Transverse colon (tissue), 4 donors: ENCODE measurements at regions not wholly inside any gene's neighbourhood (a gene's known extent, or its start where the extent isn't known, plus 50 kb on each side); places are given as distances from the start of the nearest gene placed in this dataset.

Experiments used
- DNase-seq: peaks from one replicate; pipeline ENCODE4 v3.0.0-alpha.2; 2019
- H3K27ac ChIP-seq, 4 donors: fragments of 200-600 bp; sonication (generic); 2 replicates each; pipeline ENCODE4 v1.5.1; 2016 to 2018; ENCODE audit warnings: inconsistent platforms in 4 of 4
- H3K27me3 ChIP-seq: fragments of 200-600 bp; sonication (generic); 2 replicates; pipeline ENCODE4 v1.5.1; 2017; ENCODE audit warnings: inconsistent platforms
- H3K36me3 ChIP-seq, 4 donors: fragments of 200-600 bp; sonication (generic); 2 replicates each; pipeline ENCODE4 v1.5.1; 2017 to 2019; ENCODE audit warnings: inconsistent platforms in 4 of 4
- H3K4me1 ChIP-seq, 4 donors: fragments of 200-600 bp; sonication (generic); 2 replicates each; pipeline ENCODE4 v1.5.1; 2017 to 2020; ENCODE audit warnings: inconsistent platforms in 4 of 4
- H3K4me3 ChIP-seq, 4 donors: fragments of 200-600 bp; sonication (generic); 1 replicate in 1 of 4; 2 replicates in 3 of 4; pipeline versions ENCODE4 v1.5.1 to v1.6.1; 2017 to 2019; ENCODE audit warnings: inconsistent platforms in 4 of 4
- H3K9me3 ChIP-seq, 2 donors: fragments of 200-600 bp; sonication (generic); 2 replicates each; pipeline ENCODE4 v1.5.1; 2017 to 2019; ENCODE audit warnings: inconsistent platforms in 2 of 2
- CTCF ChIP-seq, 5 experiments: fragments of 200-600 bp in 3 of 5; fragments of 450-650 bp in 2 of 5; sonication (generic) in 3 of 5; IDR thresholded peaks; 1 replicate in 2 of 5; 2 replicates in 3 of 5; pipeline ENCODE4 v1.5.1; 2016 to 2017; ENCODE audit warnings: antibody characterized with exemption in 5 of 5, inconsistent platforms in 3 of 5, mild to moderate bottlenecking in 2 of 5, moderate library complexity in 1 of 5
- EP300 ChIP-seq: sonication (generic); formaldehyde crosslinking; IDR thresholded peaks from one replicate; pipeline ENCODE4 v1.6.1; 2017; ENCODE audit warnings: antibody characterized with exemption, low read depth
- POLR2A ChIP-seq: fragments of 450-650 bp; IDR thresholded peaks from one replicate; pipeline ENCODE4 v1.6.1; 2016; ENCODE audit warnings: antibody characterized with exemption, mild to moderate bottlenecking, moderate library complexity
- POLR2AphosphoS5 ChIP-seq, 3 donors: sonication (generic); formaldehyde crosslinking; IDR thresholded peaks; one replicate each; pipeline ENCODE4 v1.6.1; 2016; ENCODE audit warnings: antibody characterized with exemption in 3 of 3
- WGBS, 2 donors: methylation state at CpG; one replicate each; pipeline ENCODE4 v1.1.5; 2018; ENCODE audit warnings: low coverage in 1 of 2; 5-methylcytosine and 5-hydroxymethylcytosine counted together
- in situ Hi-C, 4 donors: fragments of 200-750 bp; cut with MboI; loops; one replicate each; pipeline versions ENCODE4 v1.15.0 to v1.15.1; 2017; ENCODE audit warnings: low sequenced_read_pairs in 3 of 4, low pct_ligation_motif_present in 1 of 4, low pct_unique_long_range_greater_than_20kb in 1 of 4
- intact Hi-C: fragments of 100-400 bp; cut with DNase I; formaldehyde crosslinking; loops from one replicate; pipeline ENCODE4 v1.15.1; 2023; ENCODE audit warnings: low total_unique reads

- intact Hi-C loops, result loop anchor here (5.0 kb wide), 1 partner anchor 1839 kb away; no protein-coding TSS in a partner anchor
- H3K27ac ChIP-seq, result no peak overlapping the region
- in situ Hi-C loops, result loop anchor here (10.0 to 25.0 kb wide), 4 partner anchors 744 to 1244 kb away; no protein-coding TSS in a partner anchor
Measured at GRCh38 chr6:44667668-44668390, 280.3 kb downstream of the CDC5L start.

GRCh38 chr6:44668391-44668930, 281.0 kb downstream of the CDC5L start:
- Histone ChIP-seq H3K4me3 (no peak overlapping the region), H3K36me3 (no peaks in the 10 kb centered on the region), H3K27ac (no peak overlapping the region), H3K4me1 (no peaks in the 10 kb centered on the region), H3K9me3 (no peaks in the 10 kb centered on the region), H3K27me3 (no peaks in the 10 kb centered on the region)
- TF ChIP-seq EP300 (no peak), CTCF (IDR thresholded peaks at IDR 0.05) (no peak), POLR2A (no peak), POLR2AphosphoS5 (IDR thresholded peaks at IDR 0.05) (no peak)
- in situ Hi-C loops, result loop anchor here (10.0 to 25.0 kb wide), 4 partner anchors 744 to 1244 kb away; no protein-coding TSS in a partner anchor
- intact Hi-C loops, result loop anchor here (5.0 kb wide), 1 partner anchor 1839 kb away; no protein-coding TSS in a partner anchor
- no peak for DNase-seq
- 60 to 86% methylated on average over 1 to 8 of the region's 8 CpGs for WGBS, 2 donors

More at GRCh38 chr6:44667668-44668390, 280.3 kb downstream of the CDC5L start:
- Histone ChIP-seq H3K4me3 (no peak overlapping the region), H3K4me1 (no peaks in the 10 kb centered on the region), H3K36me3 (no peaks in the 10 kb centered on the region), H3K9me3 (no peaks in the 10 kb centered on the region), H3K27me3 (no peaks in the 10 kb centered on the region)
- DNase-seq, result peak; percentile 41
- 69 to 88% methylated on average over 4 to 9 of the region's 9 CpGs for WGBS, 2 donors
- no peak for TF ChIP-seq EP300
- TF ChIP-seq POLR2A, result no peak
- TF ChIP-seq POLR2AphosphoS5 (IDR thresholded peaks at IDR 0.05), result no peak
- TF ChIP-seq CTCF (IDR thresholded peaks at IDR 0.05), result peak; percentile 35 to 61 (median 55)

GRCh38 chr6:44668976-44669934, 281.7 kb downstream of the CDC5L start:
- in situ Hi-C loops, result loop anchor here (10.0 to 25.0 kb wide), 4 partner anchors 743 to 1243 kb away; no protein-coding TSS in a partner anchor
- TF ChIP-seq POLR2AphosphoS5 (IDR thresholded peaks at IDR 0.05), result no peak
- no peak for TF ChIP-seq POLR2A

GRCh38 chr6:44670146-44670545, 282.6 kb downstream of the CDC5L start:
- no peak for DNase-seq
- no peaks in the 10 kb centered on the region for H3K4me1 ChIP-seq
- TF ChIP-seq EP300 (no peak), POLR2AphosphoS5 (IDR thresholded peaks at IDR 0.05) (no peak), CTCF (IDR thresholded peaks at IDR 0.05) (no peak), POLR2A (no peak)
- WGBS, 2 donors, result 82 to 100% methylated on average over 1 to 3 of the region's 3 CpGs
- H3K4me3 ChIP-seq, result no peak overlapping the region
- intact Hi-C loops (no loop called here), in situ Hi-C loops (loop anchor here (25.0 kb wide), 3 partner anchors 742 to 1242 kb away; no protein-coding TSS in a partner anchor)
- H3K9me3 ChIP-seq, result no peaks in the 10 kb centered on the region
- H3K27me3 ChIP-seq, result no peaks in the 10 kb centered on the region
- H3K27ac ChIP-seq, result no peak overlapping the region
- no peaks in the 10 kb centered on the region for H3K36me3 ChIP-seq

More at GRCh38 chr6:44668976-44669934, 281.7 kb downstream of the CDC5L start:
- H3K27ac ChIP-seq, result no peak overlapping the region
- intact Hi-C loops, result loop anchor here (5.0 kb wide), 1 partner anchor 1838 kb away; no protein-coding TSS in a partner anchor
- H3K4me1 ChIP-seq, result no peaks in the 10 kb centered on the region
- no peak for DNase-seq
- WGBS, 2 donors, result 74 to 96% methylated on average over 3 to 9 of the region's 9 CpGs
- no peak overlapping the region for H3K4me3 ChIP-seq
- H3K36me3 ChIP-seq, result no peaks in the 10 kb centered on the region
- no peaks in the 10 kb centered on the region for H3K27me3 ChIP-seq
- H3K9me3 ChIP-seq, result no peaks in the 10 kb centered on the region
